DND-41 (cell line): ENCODE measurements at regions not wholly inside any gene's neighbourhood (a gene's known extent, or its start where the extent isn't known, plus 50 kb on each side); places are given as distances from the start of the nearest gene placed in this dataset.

ENCODE experiments used
- ATAC-seq: fragments of 200-7000 bp; cut with Tn5 transposase; 3 replicates; pipeline ENCODE4 v1.9.1; 2021; ENCODE audit warnings: low read depth; ENCODE audit not compliant: insufficient read depth
- DNase-seq: peaks from one replicate; pipeline ENCODE4 v3.0.0-alpha.2; 2020
- H2AFZ ChIP-seq: 2 replicates; pipeline ENCODE4 v1.6.0; 2012; ENCODE audit warnings: low read depth, low read length
- H3K27ac ChIP-seq: 2 replicates; pipeline ENCODE4 v1.5.1; 2012; ENCODE audit warnings: low read length, inconsistent platforms
- H3K27me3 ChIP-seq: fragments of 200-600 bp; sonication (generic); 2 replicates; pipeline ENCODE4 v1.6.0; 2012; ENCODE audit warnings: low read length, mild to moderate bottlenecking, inconsistent platforms; ENCODE audit not compliant: insufficient read depth, poor library complexity
- H3K36me3 ChIP-seq: 2 replicates; pipeline ENCODE4 v1.5.1; 2012; ENCODE audit warnings: low read length, inconsistent platforms; ENCODE audit not compliant: insufficient read depth
- H3K4me1 ChIP-seq: 2 replicates; pipeline ENCODE4 v1.5.1; 2012; ENCODE audit warnings: mild to moderate bottlenecking, low read length; ENCODE audit not compliant: insufficient read depth
- H3K4me2 ChIP-seq: 2 replicates; pipeline ENCODE4 v1.6.0; 2012; ENCODE audit warnings: mild to moderate bottlenecking, moderate library complexity, low read length, inconsistent platforms; ENCODE audit not compliant: insufficient read depth
- H3K4me3 ChIP-seq, 2 experiments: fragments of 200-600 bp in 1 of 2; shearing (Covaris generic) in 1 of 2; 2 replicates each; pipeline ENCODE4 v1.5.1; 2012 to 2016; ENCODE audit warnings: inconsistent platforms in 2 of 2, low read length in 2 of 2, mild to moderate bottlenecking in 2 of 2, low read depth in 1 of 2, moderate library complexity in 1 of 2
- H3K79me2 ChIP-seq: 2 replicates; pipeline ENCODE4 v1.6.0; 2012; ENCODE audit warnings: low read length, inconsistent platforms; ENCODE audit not compliant: insufficient read depth
- H3K9ac ChIP-seq: 2 replicates; pipeline ENCODE4 v1.6.0; 2012; ENCODE audit warnings: low read depth, mild to moderate bottlenecking, inconsistent platforms, low read length, moderate library complexity
- H3K9me3 ChIP-seq: 2 replicates; pipeline ENCODE4 v1.5.1; 2012; ENCODE audit warnings: low read length, moderate library complexity, mild to moderate bottlenecking, inconsistent platforms; ENCODE audit not compliant: insufficient read depth, severe bottlenecking
- H4K20me1 ChIP-seq: 2 replicates; pipeline ENCODE4 v1.6.0; 2012; ENCODE audit warnings: low read length; ENCODE audit not compliant: insufficient read depth
- EZH2 ChIP-seq: IDR thresholded peaks from 3 replicates; pipeline ENCODE4 v1.6.1; 2012; ENCODE audit warnings: borderline replicate concordance, low read depth, mild to moderate bottlenecking, moderate library complexity, low read length, inconsistent platforms; ENCODE audit not compliant: severe bottlenecking
- TF ChIP-seq, protein P1 (sequence below): IDR thresholded peaks from 2 replicates; pipeline ENCODE4 v1.5.1; 2012; ENCODE audit warnings: borderline replicate concordance, low read length, moderate library complexity, mild to moderate bottlenecking; ENCODE audit not compliant: poor library complexity, severe bottlenecking; ENCODE audit errors: extremely low read depth

DNA sequence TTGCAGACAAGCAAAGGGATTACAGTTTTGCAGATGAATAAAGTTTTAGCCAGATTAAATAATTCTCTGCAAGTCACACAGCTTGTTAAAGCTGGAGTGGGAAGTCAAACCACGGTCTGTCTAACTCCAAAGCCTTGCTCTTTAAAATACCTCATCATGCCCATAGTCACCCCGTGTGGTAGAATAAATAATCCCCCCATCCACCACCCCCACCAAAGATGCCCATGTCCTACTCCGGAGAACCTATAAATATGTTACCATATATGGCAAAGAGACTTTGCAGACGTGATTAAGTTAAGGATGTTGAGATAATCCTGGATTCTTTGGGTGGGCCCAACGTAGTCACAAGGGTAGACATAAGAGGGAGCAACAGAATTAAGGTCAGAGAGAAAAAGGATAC, 118.7 kb downstream of the BEND2 start:
- DNase-seq (no peak), ATAC-seq (no peak)
- Histone ChIP-seq H3K36me3 (no peaks in the 10 kb centered on the region), H3K27ac (no peak overlapping the region), H3K79me2 (no peaks in the 10 kb centered on the region), H3K9me3 (no peaks in the 10 kb centered on the region), H3K27me3 (no peaks in the 10 kb centered on the region), H3K4me2 (no peak overlapping the region), H3K9ac (no peak overlapping the region), H3K4me1 (no peaks in the 10 kb centered on the region), H4K20me1 (no peaks in the 10 kb centered on the region), H2AFZ (no peak overlapping the region), H3K4me3 (no peak overlapping the region)
- TF ChIP-seq EZH2: no peak
- TF ChIP-seq, protein P1, sequence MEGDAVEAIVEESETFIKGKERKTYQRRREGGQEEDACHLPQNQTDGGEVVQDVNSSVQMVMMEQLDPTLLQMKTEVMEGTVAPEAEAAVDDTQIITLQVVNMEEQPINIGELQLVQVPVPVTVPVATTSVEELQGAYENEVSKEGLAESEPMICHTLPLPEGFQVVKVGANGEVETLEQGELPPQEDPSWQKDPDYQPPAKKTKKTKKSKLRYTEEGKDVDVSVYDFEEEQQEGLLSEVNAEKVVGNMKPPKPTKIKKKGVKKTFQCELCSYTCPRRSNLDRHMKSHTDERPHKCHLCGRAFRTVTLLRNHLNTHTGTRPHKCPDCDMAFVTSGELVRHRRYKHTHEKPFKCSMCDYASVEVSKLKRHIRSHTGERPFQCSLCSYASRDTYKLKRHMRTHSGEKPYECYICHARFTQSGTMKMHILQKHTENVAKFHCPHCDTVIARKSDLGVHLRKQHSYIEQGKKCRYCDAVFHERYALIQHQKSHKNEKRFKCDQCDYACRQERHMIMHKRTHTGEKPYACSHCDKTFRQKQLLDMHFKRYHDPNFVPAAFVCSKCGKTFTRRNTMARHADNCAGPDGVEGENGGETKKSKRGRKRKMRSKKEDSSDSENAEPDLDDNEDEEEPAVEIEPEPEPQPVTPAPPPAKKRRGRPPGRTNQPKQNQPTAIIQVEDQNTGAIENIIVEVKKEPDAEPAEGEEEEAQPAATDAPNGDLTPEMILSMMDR: no peak

DNA sequence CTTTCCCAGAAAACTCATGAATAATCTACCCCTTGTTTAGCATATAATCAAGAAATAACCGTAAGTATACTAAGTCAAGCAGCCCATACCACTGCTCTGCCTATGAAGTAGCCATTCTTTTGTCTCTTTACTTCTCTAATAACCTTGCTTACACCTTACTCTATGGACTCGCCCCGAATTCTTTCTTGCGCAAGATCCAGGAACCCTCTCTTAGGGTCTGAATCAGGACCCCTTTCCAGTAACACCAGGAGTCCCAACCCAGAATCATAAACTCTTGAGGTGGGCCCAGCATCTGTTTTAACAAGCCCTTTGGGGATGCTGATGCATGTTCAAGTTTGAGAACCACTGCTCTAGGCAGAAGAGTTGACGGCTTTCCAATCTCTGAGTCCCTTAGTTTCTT, 119.6 kb downstream of the BEND2 start:
- no peaks in the 10 kb centered on the region for H3K4me1 ChIP-seq
- no peaks in the 10 kb centered on the region for H3K36me3 ChIP-seq
- no peaks in the 10 kb centered on the region for H3K27me3 ChIP-seq
- no peak overlapping the region for H2AFZ ChIP-seq
- no peak overlapping the region for H3K9ac ChIP-seq
- no peaks in the 10 kb centered on the region for H3K9me3 ChIP-seq
- TF ChIP-seq, protein P1: no peak
- no peak for TF ChIP-seq EZH2
- no peak overlapping the region for H3K27ac ChIP-seq
- H3K4me2 ChIP-seq: no peak overlapping the region
- no peaks in the 10 kb centered on the region for H3K79me2 ChIP-seq
- no peaks in the 10 kb centered on the region for H4K20me1 ChIP-seq
- no peak overlapping the region for H3K4me3 ChIP-seq
- no peak for ATAC-seq
- no peak for DNase-seq

DNA sequence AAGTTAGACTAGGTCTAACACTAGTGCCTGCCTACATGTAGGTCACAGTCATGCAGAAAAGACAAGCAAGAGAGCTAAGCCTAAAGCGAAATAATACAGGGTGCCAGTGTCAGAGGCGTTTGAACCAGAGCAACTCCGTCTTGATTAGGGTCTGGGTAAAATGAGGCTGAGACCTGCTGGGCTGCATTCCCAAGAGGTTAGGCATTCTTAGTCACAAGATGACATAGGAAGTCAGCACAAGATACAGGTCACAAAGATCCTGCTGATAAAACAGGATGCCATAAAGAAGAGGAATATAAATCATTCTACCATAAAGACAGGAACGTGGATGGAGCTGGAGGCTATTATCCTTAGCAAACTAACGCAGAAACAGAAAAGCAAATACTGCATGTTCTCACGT, 120.9 kb downstream of the BEND2 start:
- TF ChIP-seq EZH2: no peak
- TF ChIP-seq, protein P1: no peak
- Histone ChIP-seq H3K27ac (no peak overlapping the region), H3K27me3 (no peaks in the 10 kb centered on the region), H3K36me3 (no peaks in the 10 kb centered on the region), H3K9ac (no peak overlapping the region), H2AFZ (no peak overlapping the region), H3K79me2 (no peaks in the 10 kb centered on the region), H3K4me2 (no peak overlapping the region), H3K4me3 (no peak overlapping the region), H4K20me1 (no peaks in the 10 kb centered on the region), H3K4me1 (no peaks in the 10 kb centered on the region), H3K9me3 (no peaks in the 10 kb centered on the region)
- no peak for DNase-seq
- ATAC-seq: no peak

DNA sequence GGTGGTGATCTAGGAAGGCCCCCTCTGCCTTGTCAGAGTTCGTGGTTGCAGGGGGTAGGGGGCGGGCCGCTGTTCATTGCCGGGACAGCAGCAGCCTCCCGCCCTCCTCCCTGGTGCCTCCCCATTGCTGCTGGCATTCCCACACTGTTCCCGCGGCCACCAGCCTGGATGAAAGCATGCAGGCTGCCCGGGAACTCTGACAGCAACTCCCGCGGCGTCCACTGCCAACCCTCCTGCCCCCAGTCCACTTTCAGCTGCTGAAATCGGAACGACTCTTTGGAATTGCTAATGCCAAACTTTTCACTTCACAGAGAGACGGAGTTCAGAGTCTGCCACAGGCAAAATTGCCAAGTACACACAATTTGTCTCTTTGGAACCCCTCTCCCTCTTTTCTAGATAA, 121.9 kb downstream of the BEND2 start:
- Histone ChIP-seq H3K27ac (no peak overlapping the region), H3K4me3 (no peak overlapping the region), H3K79me2 (no peaks in the 10 kb centered on the region), H4K20me1 (no peaks in the 10 kb centered on the region), H2AFZ (no peak overlapping the region), H3K36me3 (no peaks in the 10 kb centered on the region), H3K4me1 (no peaks in the 10 kb centered on the region), H3K27me3 (no peaks in the 10 kb centered on the region), H3K4me2 (no peak overlapping the region), H3K9ac (no peak overlapping the region), H3K9me3 (no peaks in the 10 kb centered on the region)
- DNase-seq (no peak), ATAC-seq (no peak)
- TF ChIP-seq EZH2: no peak
- TF ChIP-seq, protein P1: no peak
